CD4-positive, CD25-positive, alpha-beta regulatory T cell (primary cell): ENCODE measurements at regions not wholly inside any gene's neighbourhood (a gene's known extent, or its start where the extent isn't known, plus 50 kb on each side); places are given as distances from the start of the nearest gene placed in this dataset.

Experiments
- ATAC-seq, 2 donors: fragments of 150-1000 bp; cut with Tn5 transposase; one replicate each; pipeline ENCODE4 v1.10.0; 2021; ENCODE audit warnings: low read depth in 2 of 2, moderate number of reproducible peaks in 2 of 2, moderate library complexity in 1 of 2
- DNase-seq, 3 donors: peaks; one replicate each; pipeline versions ENCODE4 v3.0.0 to v3.0.0-alpha.2; 2012 to 2022; ENCODE audit warnings: mixed read lengths in 1 of 3
- H3K27ac ChIP-seq: one replicate; pipeline ENCODE4 v1.7.0; 2013; ENCODE audit warnings: mild to moderate bottlenecking, low read length; ENCODE audit not compliant: insufficient read depth, poor library complexity, severe bottlenecking
- H3K27me3 ChIP-seq: one replicate; pipeline ENCODE4 v1.7.0; 2013; ENCODE audit warnings: low read length; ENCODE audit not compliant: control insufficient read depth, insufficient read depth
- H3K36me3 ChIP-seq: one replicate; pipeline ENCODE4 v1.7.0; 2013; ENCODE audit warnings: mild to moderate bottlenecking, low read length, moderate library complexity; ENCODE audit not compliant: control insufficient read depth, insufficient read depth
- H3K4me1 ChIP-seq: 2 replicates; pipeline ENCODE4 v1.7.0; 2013; ENCODE audit warnings: mild to moderate bottlenecking, low read length; ENCODE audit not compliant: insufficient read depth, control insufficient read depth, poor library complexity, severe bottlenecking
- H3K4me3 ChIP-seq: one replicate; pipeline ENCODE4 v1.7.0; 2013; ENCODE audit warnings: low read depth, mild to moderate bottlenecking, low read length, moderate library complexity
- H3K9me3 ChIP-seq, 2 experiments: 1 replicate in 1 of 2; 2 replicates in 1 of 2; pipeline ENCODE4 v1.7.0; 2013; ENCODE audit warnings: low read length in 2 of 2, mild to moderate bottlenecking in 1 of 2, moderate library complexity in 1 of 2; ENCODE audit not compliant: control insufficient read depth in 2 of 2
- H3K27ac Mint-ChIP-seq, 3 donors: one replicate each; pipeline ENCODE4 v1.8.0; 2020 to 2022; ENCODE audit warnings: mild to moderate bottlenecking in 3 of 3, mixed read lengths in 3 of 3, moderate library complexity in 2 of 3
- H3K27me3 Mint-ChIP-seq: one replicate; pipeline ENCODE4 v1.8.0; 2022; ENCODE audit warnings: mild to moderate bottlenecking, mixed read lengths
- H3K36me3 Mint-ChIP-seq: one replicate; pipeline ENCODE4 v1.8.0; 2020; ENCODE audit warnings: mixed read lengths
- H3K4me1 Mint-ChIP-seq, 4 donors: one replicate each; pipeline ENCODE4 v1.8.0; 2020 to 2022; ENCODE audit warnings: mixed read lengths in 4 of 4, mild to moderate bottlenecking in 1 of 4
- H3K4me3 Mint-ChIP-seq, 4 donors: one replicate each; pipeline ENCODE4 v1.8.0; 2020 to 2022; ENCODE audit warnings: mild to moderate bottlenecking in 4 of 4, mixed read lengths in 4 of 4, moderate library complexity in 3 of 4
- H3K9me3 Mint-ChIP-seq, 7 donors: one replicate each; pipeline ENCODE4 v1.8.0; 2020 to 2022; ENCODE audit warnings: mixed read lengths in 7 of 7, mild to moderate bottlenecking in 3 of 7, moderate library complexity in 2 of 7

- H3K4me1 Mint-ChIP-seq = no peaks in the 10 kb centered on the region
- peaks cover 0 to 1% (median 0%) of the 10 kb centered on the region in 7 donors for H3K9me3 Mint-ChIP-seq
- no peak for DNase-seq
Observed at GRCh38 chr15:72907733-72908132, 124.2 kb upstream of the ADPGK start.

GRCh38 chr15:72902919-72903260 is 119.3 kb upstream of the ADPGK start:
- Mint-ChIP-seq H3K4me3 (no peak overlapping the region), H3K36me3 (no peaks in the 10 kb centered on the region), H3K4me1 (no peaks in the 10 kb centered on the region), H3K27me3 (peaks cover 40% of the 10 kb centered on the region), H3K27ac (no peak overlapping the region), H3K9me3 (peaks cover 0 to 4% (median 0%) of the 10 kb centered on the region in 7 donors)
- Histone ChIP-seq H3K4me1 (no peaks in the 10 kb centered on the region), H3K27me3 (peaks cover 9% of the 10 kb centered on the region), H3K9me3 (no peaks in the 10 kb centered on the region), H3K36me3 (no peaks in the 10 kb centered on the region), H3K27ac (no peak overlapping the region), H3K4me3 (no peak overlapping the region)
- no peak for DNase-seq
- no peak for ATAC-seq

More at GRCh38 chr15:72907733-72908132, 124.2 kb upstream of the ADPGK start:
- no peak for ATAC-seq
- no peak overlapping the region for H3K27ac ChIP-seq
- H3K36me3 ChIP-seq = no peaks in the 10 kb centered on the region
- Mint-ChIP-seq H3K27me3 (peaks cover 26% of the 10 kb centered on the region), H3K36me3 (no peaks in the 10 kb centered on the region), H3K4me3 (no peak overlapping the region), H3K27ac (no peak overlapping the region)
- no peaks in the 10 kb centered on the region for H3K27me3 ChIP-seq
- H3K4me1 ChIP-seq = no peaks in the 10 kb centered on the region
- H3K9me3 ChIP-seq = no peaks in the 10 kb centered on the region
- H3K4me3 ChIP-seq = no peak overlapping the region

- Histone ChIP-seq H3K9me3 (no peaks in the 10 kb centered on the region), H3K27ac (no peak overlapping the region), H3K4me3 (no peak overlapping the region), H3K36me3 (no peaks in the 10 kb centered on the region), H3K4me1 (no peaks in the 10 kb centered on the region), H3K27me3 (peaks cover 10% of the 10 kb centered on the region)
- no peaks in the 10 kb centered on the region for H3K4me1 Mint-ChIP-seq
- no peak for DNase-seq
- peaks cover 0 to 4% (median 0%) of the 10 kb centered on the region in 7 donors for H3K9me3 Mint-ChIP-seq
- no peak for ATAC-seq
- no peak overlapping the region for H3K27ac Mint-ChIP-seq
- no peaks in the 10 kb centered on the region for H3K36me3 Mint-ChIP-seq
- peaks cover 41% of the 10 kb centered on the region for H3K27me3 Mint-ChIP-seq
- no peak overlapping the region for H3K4me3 Mint-ChIP-seq
Observed at GRCh38 chr15:72902245-72902918, 118.8 kb upstream of the ADPGK start.

GRCh38 chr15:72892986-72893385 is 109.4 kb upstream of the ADPGK start:
- Histone ChIP-seq H3K4me3 (no peak overlapping the region), H3K27ac (no peak overlapping the region)

GRCh38 chr15:72890043-72890442 is 106.5 kb upstream of the ADPGK start:
- Mint-ChIP-seq H3K27me3 (peaks cover 12% of the 10 kb centered on the region), H3K27ac (no peak overlapping the region), H3K4me3 (no peak overlapping the region), H3K9me3 (peaks cover 0 to 6% (median 0%) of the 10 kb centered on the region in 7 donors), H3K36me3 (no peaks in the 10 kb centered on the region), H3K4me1 (no peaks in the 10 kb centered on the region)
- Histone ChIP-seq H3K36me3 (no peaks in the 10 kb centered on the region), H3K4me3 (no peak overlapping the region), H3K27ac (no peak overlapping the region), H3K9me3 (no peaks in the 10 kb centered on the region), H3K27me3 (peaks cover 5% of the 10 kb centered on the region), H3K4me1 (no peaks in the 10 kb centered on the region)
- DNase-seq = no peak
- ATAC-seq = no peak

More at GRCh38 chr15:72892986-72893385, 109.4 kb upstream of the ADPGK start:
- H3K4me3 Mint-ChIP-seq = no peak overlapping the region
- H3K4me1 Mint-ChIP-seq = no peaks in the 10 kb centered on the region
- ATAC-seq (no peak), DNase-seq (no peak)
- no peaks in the 10 kb centered on the region for H3K36me3 Mint-ChIP-seq
- peaks cover 0 to 4% (median 0%) of the 10 kb centered on the region in 7 donors for H3K9me3 Mint-ChIP-seq
- H3K9me3 ChIP-seq = no peaks in the 10 kb centered on the region
- no peaks in the 10 kb centered on the region for H3K4me1 ChIP-seq
- H3K27me3 ChIP-seq = peaks cover 14% of the 10 kb centered on the region
- no peak overlapping the region for H3K27ac Mint-ChIP-seq
- H3K27me3 Mint-ChIP-seq = peaks cover 22% of the 10 kb centered on the region
- H3K36me3 ChIP-seq = no peaks in the 10 kb centered on the region

- H3K36me3 ChIP-seq = no peaks in the 10 kb centered on the region
- H3K27me3 ChIP-seq = peaks cover 5% of the 10 kb centered on the region
- H3K4me3 ChIP-seq = no peak overlapping the region
- H3K27ac Mint-ChIP-seq = no peak overlapping the region
- ATAC-seq (no peak), DNase-seq (no peak)
- no peaks in the 10 kb centered on the region for H3K4me1 Mint-ChIP-seq
- peaks cover 0 to 6% (median 1%) of the 10 kb centered on the region in 7 donors for H3K9me3 Mint-ChIP-seq
- H3K36me3 Mint-ChIP-seq = no peaks in the 10 kb centered on the region
- no peak overlapping the region for H3K4me3 Mint-ChIP-seq
- no peaks in the 10 kb centered on the region for H3K4me1 ChIP-seq
- peaks cover 12% of the 10 kb centered on the region for H3K27me3 Mint-ChIP-seq
- H3K27ac ChIP-seq = no peak overlapping the region
- no peaks in the 10 kb centered on the region for H3K9me3 ChIP-seq
Observed at GRCh38 chr15:72889545-72889944, 106.0 kb upstream of the ADPGK start.

- no peaks in the 10 kb centered on the region for H3K4me1 Mint-ChIP-seq
Observed at GRCh38 chr15:72888811-72889210, 105.3 kb upstream of the ADPGK start.

GRCh38 chr15:72888211-72888610 is 104.7 kb upstream of the ADPGK start:
- no peaks in the 10 kb centered on the region for H3K4me1 Mint-ChIP-seq
- H3K4me3 Mint-ChIP-seq = no peak overlapping the region
- H3K9me3 Mint-ChIP-seq = peaks cover 0 to 8% (median 6%) of the 10 kb centered on the region in 7 donors
- peaks cover 12% of the 10 kb centered on the region for H3K27me3 Mint-ChIP-seq
- no peak for ATAC-seq
- no peak for DNase-seq
- H3K36me3 Mint-ChIP-seq = no peaks in the 10 kb centered on the region
- no peaks in the 10 kb centered on the region for H3K9me3 ChIP-seq
- no peak overlapping the region for H3K4me3 ChIP-seq
- H3K27me3 ChIP-seq = peaks cover 5% of the 10 kb centered on the region
- no peak overlapping the region for H3K27ac Mint-ChIP-seq
- no peak overlapping the region for H3K27ac ChIP-seq
- no peaks in the 10 kb centered on the region for H3K4me1 ChIP-seq
- H3K36me3 ChIP-seq = no peaks in the 10 kb centered on the region

More at GRCh38 chr15:72888811-72889210, 105.3 kb upstream of the ADPGK start:
- no peak overlapping the region for H3K27ac Mint-ChIP-seq
- H3K27me3 ChIP-seq = peaks cover 5% of the 10 kb centered on the region
- ATAC-seq = no peak
- no peaks in the 10 kb centered on the region for H3K9me3 ChIP-seq
- no peak overlapping the region for H3K4me3 ChIP-seq
- no peak overlapping the region for H3K4me3 Mint-ChIP-seq
- no peaks in the 10 kb centered on the region for H3K36me3 Mint-ChIP-seq
- no peak overlapping the region for H3K27ac ChIP-seq
- H3K4me1 ChIP-seq = no peaks in the 10 kb centered on the region
- H3K9me3 Mint-ChIP-seq = peaks cover 0 to 6% (median 4%) of the 10 kb centered on the region in 7 donors
- H3K27me3 Mint-ChIP-seq = peaks cover 12% of the 10 kb centered on the region
- H3K36me3 ChIP-seq = no peaks in the 10 kb centered on the region
- no peak for DNase-seq
